ENCODE measurements at regions not wholly inside any gene's neighbourhood (a gene's known extent, or its start where the extent isn't known, plus 50 kb on each side); places are given as distances from the start of the nearest gene placed in this dataset.

DNA sequence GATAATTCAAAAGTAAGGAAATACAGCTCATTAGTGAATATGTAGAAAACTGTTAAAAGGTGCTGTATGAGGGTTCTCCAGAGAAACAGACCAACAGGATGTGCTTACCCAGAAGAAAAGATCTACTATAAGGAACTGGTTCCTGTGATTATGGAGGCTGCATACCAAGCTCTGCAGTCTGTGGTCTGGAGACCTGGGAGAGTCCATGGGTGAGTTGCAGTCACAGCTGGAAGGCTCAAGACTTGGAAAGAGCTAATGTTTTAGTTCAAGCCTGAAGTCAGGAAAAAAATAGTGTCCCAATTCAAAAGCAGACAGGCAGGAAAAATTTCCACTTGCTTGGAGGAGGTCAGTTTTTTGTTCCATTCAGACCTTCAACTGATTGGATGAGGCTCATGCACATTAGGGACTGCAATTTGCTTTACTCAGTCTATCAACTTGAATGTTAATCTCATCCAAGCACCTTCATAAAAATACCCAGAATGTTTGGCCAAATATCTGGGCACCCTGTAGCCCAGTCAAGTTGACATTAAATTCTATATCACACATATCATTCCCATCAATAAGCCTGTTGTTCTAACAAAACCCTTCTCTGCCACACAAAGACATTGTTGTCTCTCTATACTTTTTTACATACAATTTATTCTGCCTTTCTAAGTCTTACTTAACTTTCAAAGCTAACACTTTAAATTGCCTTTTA is 197.9 kb upstream of the KLF6 start:
- no peak for DNase-seq
- intact Hi-C loops (cut with micrococcal nuclease), result no loop called here
- Histone ChIP-seq H3K27me3 (ENCODE audit: low read depth) (no peaks in the 10 kb centered on the region), H3K36me3 (no peaks in the 10 kb centered on the region), H3K4me1 (peaks cover 9% of the 10 kb centered on the region), H3K27ac (replicated peaks) (no peak overlapping the region), H3K9me3 (replicated peaks) (peaks cover 16% of the 10 kb centered on the region), H3K4me3 (no peak overlapping the region)
- TF ChIP-seq, protein P1, sequence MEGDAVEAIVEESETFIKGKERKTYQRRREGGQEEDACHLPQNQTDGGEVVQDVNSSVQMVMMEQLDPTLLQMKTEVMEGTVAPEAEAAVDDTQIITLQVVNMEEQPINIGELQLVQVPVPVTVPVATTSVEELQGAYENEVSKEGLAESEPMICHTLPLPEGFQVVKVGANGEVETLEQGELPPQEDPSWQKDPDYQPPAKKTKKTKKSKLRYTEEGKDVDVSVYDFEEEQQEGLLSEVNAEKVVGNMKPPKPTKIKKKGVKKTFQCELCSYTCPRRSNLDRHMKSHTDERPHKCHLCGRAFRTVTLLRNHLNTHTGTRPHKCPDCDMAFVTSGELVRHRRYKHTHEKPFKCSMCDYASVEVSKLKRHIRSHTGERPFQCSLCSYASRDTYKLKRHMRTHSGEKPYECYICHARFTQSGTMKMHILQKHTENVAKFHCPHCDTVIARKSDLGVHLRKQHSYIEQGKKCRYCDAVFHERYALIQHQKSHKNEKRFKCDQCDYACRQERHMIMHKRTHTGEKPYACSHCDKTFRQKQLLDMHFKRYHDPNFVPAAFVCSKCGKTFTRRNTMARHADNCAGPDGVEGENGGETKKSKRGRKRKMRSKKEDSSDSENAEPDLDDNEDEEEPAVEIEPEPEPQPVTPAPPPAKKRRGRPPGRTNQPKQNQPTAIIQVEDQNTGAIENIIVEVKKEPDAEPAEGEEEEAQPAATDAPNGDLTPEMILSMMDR (IDR thresholded peaks at IDR 0.05; ENCODE audit: borderline replicate concordance), result no peak

DNA sequence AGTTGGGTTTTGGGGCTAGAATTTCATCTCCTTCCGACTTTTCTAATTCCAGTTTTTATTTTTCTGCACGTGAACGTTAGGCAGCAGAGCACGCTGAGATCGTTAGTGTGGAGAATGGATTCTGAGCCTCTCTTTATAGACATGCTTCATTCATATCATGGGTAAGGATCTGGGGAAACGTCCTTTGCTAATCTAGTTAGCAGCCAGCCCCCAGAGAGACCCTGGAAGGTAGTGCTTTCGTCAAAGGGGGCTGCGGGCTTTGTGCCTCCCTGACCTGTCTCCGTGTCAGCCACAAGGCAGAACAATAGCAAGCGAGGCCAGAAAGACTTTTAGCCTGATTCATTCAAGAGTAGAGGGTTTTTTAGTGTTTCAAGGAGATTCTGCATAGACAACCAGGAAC is 196.3 kb upstream of the KLF6 start:
- TF ChIP-seq, protein P1 (IDR thresholded peaks at IDR 0.05; ENCODE audit: borderline replicate concordance), result no peak
- Histone ChIP-seq H3K4me3 (no peak overlapping the region), H3K36me3 (no peaks in the 10 kb centered on the region), H3K4me1 (no peaks in the 10 kb centered on the region), H3K27ac (replicated peaks) (no peak overlapping the region), H3K9me3 (replicated peaks) (peaks cover 18% of the 10 kb centered on the region), H3K27me3 (ENCODE audit: low read depth) (no peaks in the 10 kb centered on the region)
- intact Hi-C loops (cut with micrococcal nuclease), result no loop called here
- DNase-seq, result no peak

DNA sequence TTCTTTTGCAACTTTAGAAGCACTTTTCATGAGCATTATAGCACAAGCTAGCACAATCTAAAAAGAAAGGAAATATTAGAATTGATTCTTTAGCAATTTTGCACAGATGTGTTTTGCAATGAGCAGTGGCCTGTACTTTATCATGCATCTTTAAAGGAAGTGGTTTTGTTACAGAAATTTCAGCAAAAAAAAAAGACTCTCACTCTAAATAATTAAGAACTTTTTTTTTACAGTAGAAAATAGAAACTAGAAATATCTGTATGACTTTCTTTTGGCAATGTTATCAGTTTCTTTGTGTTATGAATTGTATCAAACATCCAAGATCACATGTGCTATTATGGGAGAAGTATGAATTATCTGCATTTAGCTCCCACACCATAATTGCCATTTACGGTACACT is 195.7 kb upstream of the KLF6 start:
- Histone ChIP-seq H3K27ac (replicated peaks) (no peak overlapping the region), H3K4me1 (no peaks in the 10 kb centered on the region), H3K9me3 (replicated peaks) (peaks cover 18% of the 10 kb centered on the region), H3K27me3 (ENCODE audit: low read depth) (no peaks in the 10 kb centered on the region), H3K36me3 (no peaks in the 10 kb centered on the region), H3K4me3 (no peak overlapping the region)
- intact Hi-C loops (cut with micrococcal nuclease), result no loop called here
- TF ChIP-seq, protein P1 (IDR thresholded peaks at IDR 0.05; ENCODE audit: borderline replicate concordance), result no peak
- DNase-seq, result no peak

DNA sequence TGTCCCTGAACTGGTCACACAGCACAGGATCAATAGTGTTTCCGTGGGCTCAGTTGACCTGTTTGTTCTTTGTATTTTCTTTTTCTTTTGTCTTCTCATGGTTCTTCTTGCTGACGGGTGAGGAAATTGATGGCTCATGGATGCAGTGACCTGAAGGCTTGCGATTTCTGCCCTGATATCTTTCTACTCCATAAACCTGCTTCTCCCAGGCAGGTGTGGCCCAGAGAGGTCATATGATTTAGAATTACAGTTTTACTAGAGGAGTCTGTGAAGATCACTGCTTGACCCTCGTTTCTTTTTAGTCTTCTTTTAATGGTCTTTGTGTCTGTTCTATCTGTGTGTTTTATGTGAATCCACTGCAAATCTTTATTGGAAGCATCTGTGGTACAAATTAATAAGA is 195.1 kb upstream of the KLF6 start:
- no peaks in the 10 kb centered on the region for H3K27me3 ChIP-seq (ENCODE audit: low read depth)
- H3K9me3 ChIP-seq (replicated peaks), result peaks cover 18% of the 10 kb centered on the region
- H3K4me1 ChIP-seq, result no peaks in the 10 kb centered on the region
- H3K36me3 ChIP-seq, result no peaks in the 10 kb centered on the region
- H3K27ac ChIP-seq (replicated peaks), result no peak overlapping the region
- H3K4me3 ChIP-seq, result no peak overlapping the region
- TF ChIP-seq, protein P1 (IDR thresholded peaks at IDR 0.05; ENCODE audit: borderline replicate concordance), result no peak
- intact Hi-C loops (cut with micrococcal nuclease), result no loop called here
- DNase-seq, result no peak

DNA sequence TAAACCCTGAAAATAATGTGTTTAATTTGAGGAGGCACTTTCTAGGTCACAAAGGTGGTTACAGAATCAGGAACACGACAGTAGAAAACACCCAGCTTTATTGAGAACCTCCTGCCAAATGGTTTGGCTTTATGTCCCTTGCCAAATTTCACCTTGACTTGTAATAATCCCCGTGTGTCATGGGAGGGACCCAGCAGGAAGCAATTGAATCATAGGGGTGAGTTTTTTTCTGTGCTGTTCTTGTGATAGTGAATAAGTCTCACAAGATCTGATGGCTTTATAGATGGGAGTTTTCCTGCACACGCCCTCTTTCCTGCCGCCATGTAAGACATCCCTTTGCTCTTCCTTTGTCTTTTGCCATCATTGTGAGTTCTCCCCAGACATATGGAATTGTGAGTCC is 193.8 kb upstream of the KLF6 start:
- H3K9me3 ChIP-seq (replicated peaks), result peaks cover 18% of the 10 kb centered on the region
- TF ChIP-seq, protein P1 (IDR thresholded peaks at IDR 0.05; ENCODE audit: borderline replicate concordance), result no peak
- intact Hi-C loops (cut with micrococcal nuclease), result no loop called here

More for the DNA sequence above, 193.8 kb upstream of the KLF6 start:
- no peak overlapping the region for H3K4me3 ChIP-seq
- H3K4me1 ChIP-seq, result no peaks in the 10 kb centered on the region
- no peak overlapping the region for H3K27ac ChIP-seq (replicated peaks)
- DNase-seq, result no peak
- H3K27me3 ChIP-seq (ENCODE audit: low read depth), result no peaks in the 10 kb centered on the region
- no peaks in the 10 kb centered on the region for H3K36me3 ChIP-seq

All from left ventricle myocardium inferior (tissue), 1 donor.